Activated CD4-positive, alpha-beta memory T cell treated with anti-CD3 and anti-CD28 coated beads for 36 hours (primary cell): ENCODE measurements at regions not wholly inside any gene's neighbourhood (a gene's known extent, or its start where the extent isn't known, plus 50 kb on each side); places are given as distances from the start of the nearest gene placed in this dataset.
"Not testable (repeated sequence)": the region's sequence is repeated elsewhere in the genome, so short reads cannot be mapped to it uniquely, and the experiment has no call there.

Source experiments
- CTCF ChIA-PET: fragments of 350-600 bp; sonication (Branson Sonifier 250); formaldehyde crosslinking; loops from one replicate; lab custom pipeline; 2021; ENCODE audit warnings: antibody characterized with exemption, inconsistent platforms; lab: Charles Lee
- POLR2A ChIA-PET: fragments of 350-600 bp; sonication (Branson Sonifier 250); formaldehyde crosslinking; loops from one replicate; lab custom pipeline; 2021; ENCODE audit warnings: antibody characterized with exemption; lab: Charles Lee
- DNase-seq: peaks from one replicate; pipeline ENCODE4 v3.0.0-alpha.2; 2020
- H3K27ac Mint-ChIP-seq: one replicate; pipeline ENCODE4 v1.8.0; 2021; ENCODE audit warnings: mixed read lengths
- H3K27me3 Mint-ChIP-seq: one replicate; pipeline ENCODE4 v1.8.0; 2021; ENCODE audit warnings: mixed read lengths
- H3K36me3 Mint-ChIP-seq: one replicate; pipeline ENCODE4 v1.8.0; 2021; ENCODE audit warnings: mixed read lengths
- H3K4me1 Mint-ChIP-seq: one replicate; pipeline ENCODE4 v1.8.0; 2021; ENCODE audit warnings: low read depth, mixed read lengths
- H3K4me3 Mint-ChIP-seq: one replicate; pipeline ENCODE4 v1.8.0; 2021; ENCODE audit warnings: mild to moderate bottlenecking, mixed read lengths
- H3K9me3 Mint-ChIP-seq: one replicate; pipeline ENCODE4 v1.8.0; 2021; ENCODE audit warnings: mixed read lengths
- intact Hi-C: fragments of 100-400 bp; cut with micrococcal nuclease; formaldehyde crosslinking; loops from one replicate; pipeline ENCODE4 v1.15.1; 2023

- POLR2A ChIA-PET: interaction anchor here (0.5 kb wide), 1 partner anchor 354 kb away, joined by 3 read pairs; no protein-coding TSS in a partner anchor
- Mint-ChIP-seq H3K4me1 (peaks cover 35% of the 10 kb centered on the region), H3K36me3 (peaks cover 50% of the 10 kb centered on the region), H3K27me3 (no peaks in the 10 kb centered on the region), H3K27ac (peak overlapping the region; percentile 72), H3K9me3 (no peaks in the 10 kb centered on the region), H3K4me3 (no peak overlapping the region)
- CTCF ChIA-PET: interaction anchor here (0.8 to 4.7 kb wide), 11 partner anchors 10 to 404 kb away, joined by 3 to 29 read pairs (median 4); partner anchors contain the start of genes ZNF282 and ZNF777
- intact Hi-C loops: no loop called here
- DNase-seq: peak; percentile 66
Measured at GRCh38 chr7:149598721-149599308, 101.2 kb upstream of the ZNF746 start.

GRCh38 chr7:149597789-149598188 is 100.2 kb upstream of the ZNF746 start:
- H3K27ac Mint-ChIP-seq, H3K9me3 Mint-ChIP-seq, intact Hi-C loops, DNase-seq, H3K4me3 Mint-ChIP-seq, POLR2A ChIA-PET, H3K27me3 Mint-ChIP-seq: not testable (repeated sequence)
- Mint-ChIP-seq H3K4me1 (peaks cover 35% of the 10 kb centered on the region), H3K36me3 (peaks cover 50% of the 10 kb centered on the region)
- CTCF ChIA-PET: interaction anchor here (0.7 to 4.7 kb wide), 2 partner anchors 27 to 176 kb away, joined by 4 to 29 read pairs; no protein-coding TSS in a partner anchor

GRCh38 chr7:149595541-149595940 is 97.9 kb upstream of the ZNF746 start:
- Mint-ChIP-seq H3K4me3 (no peak overlapping the region), H3K9me3 (no peaks in the 10 kb centered on the region), H3K36me3 (peaks cover 48% of the 10 kb centered on the region), H3K4me1 (peaks cover 24% of the 10 kb centered on the region), H3K27ac (no peak overlapping the region), H3K27me3 (no peaks in the 10 kb centered on the region)
- intact Hi-C loops: no loop called here
- ChIA-PET POLR2A (interaction anchor here (1.2 kb wide), 1 partner anchor 99 kb away, joined by 3 read pairs; no protein-coding TSS in a partner anchor), CTCF (interaction anchor here (1.4 kb wide), 1 partner anchor 29 kb away, joined by 3 read pairs; no protein-coding TSS in a partner anchor)
- DNase-seq: no peak

- DNase-seq: no peak
- Mint-ChIP-seq H3K4me1 (peaks cover 20% of the 10 kb centered on the region), H3K4me3 (no peak overlapping the region), H3K9me3 (no peaks in the 10 kb centered on the region), H3K27me3 (no peaks in the 10 kb centered on the region), H3K27ac (no peak overlapping the region), H3K36me3 (peaks cover 48% of the 10 kb centered on the region)
- intact Hi-C loops: no loop called here
- ChIA-PET CTCF (no interaction called here), POLR2A (interaction anchor here (1.2 kb wide), 1 partner anchor 99 kb away, joined by 3 read pairs; no protein-coding TSS in a partner anchor)
Measured at GRCh38 chr7:149595078-149595477, 97.5 kb upstream of the ZNF746 start.

- H3K36me3 Mint-ChIP-seq: peaks cover 47% of the 10 kb centered on the region
- H3K27me3 Mint-ChIP-seq: no peaks in the 10 kb centered on the region
- CTCF ChIA-PET: interaction anchor here (1.1 kb wide), 1 partner anchor 10 kb away, joined by 4 read pairs; no protein-coding TSS in a partner anchor
- no peak overlapping the region for H3K4me3 Mint-ChIP-seq
- H3K9me3 Mint-ChIP-seq: no peaks in the 10 kb centered on the region
- POLR2A ChIA-PET: no interaction called here
- intact Hi-C loops: no loop called here
- H3K4me1 Mint-ChIP-seq: no peaks in the 10 kb centered on the region
- no peak overlapping the region for H3K27ac Mint-ChIP-seq
- no peak for DNase-seq
Measured at GRCh38 chr7:149588930-149589329, 91.3 kb upstream of the ZNF746 start.

- POLR2A ChIA-PET: no interaction called here
- peaks cover 59% of the 10 kb centered on the region for H3K36me3 Mint-ChIP-seq
- no peaks in the 10 kb centered on the region for H3K9me3 Mint-ChIP-seq
- DNase-seq: no peak
- H3K27ac Mint-ChIP-seq: no peak overlapping the region
- peaks cover 9% of the 10 kb centered on the region for H3K4me1 Mint-ChIP-seq
- H3K27me3 Mint-ChIP-seq: no peaks in the 10 kb centered on the region
- CTCF ChIA-PET: interaction anchor here (1.1 kb wide), 1 partner anchor 12 kb away, joined by 3 read pairs; no protein-coding TSS in a partner anchor
- intact Hi-C loops: no loop called here
- H3K4me3 Mint-ChIP-seq: no peak overlapping the region
Measured at GRCh38 chr7:149586646-149587645, 89.3 kb upstream of the ZNF746 start.

GRCh38 chr7:149584530-149584929 is 86.9 kb upstream of the ZNF746 start:
- H3K4me3 Mint-ChIP-seq: no peak overlapping the region
- intact Hi-C loops: loop anchor here (5.0 kb wide), 1 partner anchor 38 kb away; no protein-coding TSS in a partner anchor
- peaks cover 22% of the 10 kb centered on the region for H3K4me1 Mint-ChIP-seq
- peaks cover 72% of the 10 kb centered on the region for H3K36me3 Mint-ChIP-seq
- POLR2A ChIA-PET: no interaction called here
- no peak overlapping the region for H3K27ac Mint-ChIP-seq
- CTCF ChIA-PET: no interaction called here
- DNase-seq: no peak
- H3K27me3 Mint-ChIP-seq: no peaks in the 10 kb centered on the region
- H3K9me3 Mint-ChIP-seq: peaks cover 10% of the 10 kb centered on the region

GRCh38 chr7:149584009-149584408 is 86.4 kb upstream of the ZNF746 start:
- Mint-ChIP-seq H3K4me1 (peaks cover 22% of the 10 kb centered on the region), H3K9me3 (peaks cover 10% of the 10 kb centered on the region), H3K27ac (no peak overlapping the region), H3K4me3 (no peak overlapping the region), H3K36me3 (peaks cover 71% of the 10 kb centered on the region), H3K27me3 (no peaks in the 10 kb centered on the region)
- POLR2A ChIA-PET: no interaction called here
- intact Hi-C loops: loop anchor here (5.0 kb wide), 1 partner anchor 38 kb away; no protein-coding TSS in a partner anchor
- no peak for DNase-seq
- CTCF ChIA-PET: no interaction called here

- peaks cover 64% of the 10 kb centered on the region for H3K36me3 Mint-ChIP-seq
- no peak for DNase-seq
- H3K27ac Mint-ChIP-seq: peak overlapping the region; percentile 80
- CTCF ChIA-PET: no interaction called here
- POLR2A ChIA-PET: no interaction called here
- no peak overlapping the region for H3K4me3 Mint-ChIP-seq
- intact Hi-C loops: loop anchor here (2.0 to 5.0 kb wide), 2 partner anchors 20 to 42 kb away; no protein-coding TSS in a partner anchor
- H3K4me1 Mint-ChIP-seq: peaks cover 22% of the 10 kb centered on the region
- peaks cover 38% of the 10 kb centered on the region for H3K9me3 Mint-ChIP-seq
- no peaks in the 10 kb centered on the region for H3K27me3 Mint-ChIP-seq
Measured at GRCh38 chr7:149580328-149580727, 82.7 kb upstream of the ZNF746 start.

GRCh38 chr7:149579365-149579764 is 81.8 kb upstream of the ZNF746 start:
- H3K36me3 Mint-ChIP-seq: peaks cover 58% of the 10 kb centered on the region
- CTCF ChIA-PET, intact Hi-C loops, POLR2A ChIA-PET, H3K4me3 Mint-ChIP-seq, H3K27ac Mint-ChIP-seq, H3K27me3 Mint-ChIP-seq, DNase-seq: not testable (repeated sequence)
- peaks cover 44% of the 10 kb centered on the region for H3K9me3 Mint-ChIP-seq
- peaks cover 22% of the 10 kb centered on the region for H3K4me1 Mint-ChIP-seq

- H3K36me3 Mint-ChIP-seq: peaks cover 46% of the 10 kb centered on the region
- CTCF ChIA-PET, DNase-seq, H3K4me1 Mint-ChIP-seq, H3K27ac Mint-ChIP-seq, POLR2A ChIA-PET, H3K27me3 Mint-ChIP-seq, H3K4me3 Mint-ChIP-seq, intact Hi-C loops: not testable (repeated sequence)
- peaks cover 64% of the 10 kb centered on the region for H3K9me3 Mint-ChIP-seq
Measured at GRCh38 chr7:149574428-149574827, 76.8 kb upstream of the ZNF746 start.

- peaks cover 46% of the 10 kb centered on the region for H3K36me3 Mint-ChIP-seq
- no peaks in the 10 kb centered on the region for H3K4me1 Mint-ChIP-seq
- no peak overlapping the region for H3K4me3 Mint-ChIP-seq
- POLR2A ChIA-PET: no interaction called here
- intact Hi-C loops: no loop called here
- no peak overlapping the region for H3K27ac Mint-ChIP-seq
- CTCF ChIA-PET: no interaction called here
- peaks cover 65% of the 10 kb centered on the region for H3K9me3 Mint-ChIP-seq
- no peak for DNase-seq
- no peaks in the 10 kb centered on the region for H3K27me3 Mint-ChIP-seq
Measured at GRCh38 chr7:149573519-149573918, 75.9 kb upstream of the ZNF746 start.
